Glomerular visceral epithelial cell (primary cell): ENCODE measurements at regions not wholly inside any gene's neighbourhood (a gene's known extent, or its start where the extent isn't known, plus 50 kb on each side); places are given as distances from the start of the nearest gene placed in this dataset.
A peak's percentile ranks its signal among the peaks of the same experiment; 100 is the strongest.
"Not testable (repeated sequence)": the region's sequence is repeated elsewhere in the genome, so short reads cannot be mapped to it uniquely, and the experiment has no call there.

ENCODE experiments used
- DNase-seq: peaks from one replicate; pipeline ENCODE4 v3.0.0-alpha.2; 2016; ENCODE audit errors: extremely low spot score

- no peak for DNase-seq
Observed at GRCh38 chr5:86671536-86671935, 53.8 kb downstream of the COX7C start.

GRCh38 chr5:86674069-86674468, 56.3 kb downstream of the COX7C start:
- DNase-seq: no peak

GRCh38 chr5:86675311-86675710, 57.6 kb downstream of the COX7C start:
- DNase-seq: no peak

- peak; percentile 83 for DNase-seq
Observed at GRCh38 chr5:86679529-86679928, 61.8 kb downstream of the COX7C start.

- no peak for DNase-seq
Observed at GRCh38 chr5:86679949-86680348, 62.2 kb downstream of the COX7C start.

GRCh38 chr5:86684222-86684621, 66.5 kb downstream of the COX7C start:
- DNase-seq: peak; percentile 44

GRCh38 chr5:86686046-86686445, 68.3 kb downstream of the COX7C start:
- DNase-seq: peak; percentile 11

GRCh38 chr5:86688406-86688805, 70.7 kb downstream of the COX7C start:
- DNase-seq: peak; percentile 60

GRCh38 chr5:86689103-86689729, 71.5 kb downstream of the COX7C start:
- no peak for DNase-seq

- no peak for DNase-seq
Observed at GRCh38 chr5:86709157-86709881, 91.6 kb downstream of the COX7C start.

GRCh38 chr5:86716121-86716520, 98.4 kb downstream of the COX7C start:
- DNase-seq: no peak

GRCh38 chr5:86731319-86732117, 113.8 kb downstream of the COX7C start:
- DNase-seq: not testable (repeated sequence)

- no peak for DNase-seq
Observed at GRCh38 chr5:86735370-86735769, 117.6 kb downstream of the COX7C start.

GRCh38 chr5:86737579-86737978, 119.8 kb downstream of the COX7C start:
- no peak for DNase-seq

GRCh38 chr5:86748538-86749105, 130.9 kb downstream of the COX7C start:
- DNase-seq: no peak

GRCh38 chr5:86749841-86750240, 132.1 kb downstream of the COX7C start:
- no peak for DNase-seq

- DNase-seq: no peak
Observed at GRCh38 chr5:86756839-86757238, 139.1 kb downstream of the COX7C start.

GRCh38 chr5:86757824-86758223, 140.1 kb downstream of the COX7C start:
- DNase-seq: peak; percentile 52

- no peak for DNase-seq
Observed at GRCh38 chr5:86760661-86761060, 142.9 kb downstream of the COX7C start.

- DNase-seq: no peak
Observed at GRCh38 chr5:86763929-86764328, 146.2 kb downstream of the COX7C start.

GRCh38 chr5:86765778-86766502, 148.2 kb downstream of the COX7C start:
- DNase-seq: no peak
